UCSD-AML1 (cell line): ENCODE measurements at regions not wholly inside any gene's neighbourhood (a gene's known extent, or its start where the extent isn't known, plus 50 kb on each side); places are given as distances from the start of the nearest gene placed in this dataset.
"Not testable (repeated sequence)": the region's sequence is repeated elsewhere in the genome, so short reads cannot be mapped to it uniquely, and the experiment has no call there.

Source experiments
- DNase-seq: peaks from one replicate; lab custom pipeline; 2025; ENCODE audit not compliant: unreplicated experiment; lab: John Stamatoyannopoulos, UW

GRCh38 chr5:114957384-114957783 lies 212.3 kb downstream of the TRIM36 start:
- DNase-seq: no peak

DNA sequence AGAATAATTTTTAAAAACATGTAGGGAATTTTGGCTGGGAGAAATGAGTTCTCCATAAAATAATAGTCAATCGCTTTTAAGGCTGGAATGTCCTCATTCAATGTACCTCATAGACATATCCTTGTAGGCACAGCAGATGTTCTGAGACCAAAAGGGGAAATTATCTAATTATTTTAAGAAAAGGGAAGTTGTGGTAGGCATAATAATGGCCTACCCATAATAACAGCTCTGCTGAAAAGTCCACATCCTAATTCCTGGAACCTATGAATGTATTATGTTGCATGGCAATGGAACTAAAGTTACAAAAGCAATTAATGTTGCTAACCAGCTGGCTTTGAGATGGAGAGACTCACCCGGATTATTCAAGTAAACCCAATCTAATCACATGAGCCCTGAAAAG lies 216.1 kb downstream of the TRIM36 start:
- no peak for DNase-seq

- DNase-seq: no peak
Measured at GRCh38 chr5:114952876-114953275, 216.8 kb downstream of the TRIM36 start.

GRCh38 chr5:114949756-114950155 lies 220.0 kb downstream of the TRIM36 start:
- DNase-seq: no peak

DNA sequence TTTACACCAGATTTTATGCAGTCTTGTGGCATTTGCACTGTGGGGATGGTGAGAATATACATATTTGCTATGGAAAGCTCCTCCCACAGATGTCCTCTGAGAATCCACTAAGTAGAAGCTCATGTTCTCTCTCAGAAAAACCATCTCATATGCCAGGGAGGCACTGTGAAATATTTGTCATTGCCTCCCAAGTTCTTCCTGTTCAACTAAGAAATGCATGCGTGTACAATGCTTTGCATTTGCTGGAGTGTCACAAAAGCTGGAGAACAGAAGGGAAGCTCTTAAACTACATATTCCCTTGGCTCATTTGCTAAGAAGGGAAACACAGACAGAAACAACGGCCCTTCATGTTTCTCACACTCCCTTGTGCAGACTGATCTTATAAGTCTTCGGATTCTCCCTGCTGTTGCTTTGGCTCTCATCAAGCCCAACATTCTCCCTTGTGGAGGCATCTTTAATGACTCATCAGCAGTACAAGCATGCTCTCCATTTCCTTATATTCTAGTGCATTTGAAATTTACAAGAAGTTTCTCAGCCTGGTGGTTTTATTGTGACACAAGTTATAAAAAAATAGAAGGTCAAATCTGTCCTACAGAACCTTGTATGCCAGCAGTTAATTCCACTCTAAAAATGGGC lies 220.6 kb downstream of the TRIM36 start:
- no peak for DNase-seq

- no peak for DNase-seq
Measured at GRCh38 chr5:114948363-114948762, 221.3 kb downstream of the TRIM36 start.

DNA sequence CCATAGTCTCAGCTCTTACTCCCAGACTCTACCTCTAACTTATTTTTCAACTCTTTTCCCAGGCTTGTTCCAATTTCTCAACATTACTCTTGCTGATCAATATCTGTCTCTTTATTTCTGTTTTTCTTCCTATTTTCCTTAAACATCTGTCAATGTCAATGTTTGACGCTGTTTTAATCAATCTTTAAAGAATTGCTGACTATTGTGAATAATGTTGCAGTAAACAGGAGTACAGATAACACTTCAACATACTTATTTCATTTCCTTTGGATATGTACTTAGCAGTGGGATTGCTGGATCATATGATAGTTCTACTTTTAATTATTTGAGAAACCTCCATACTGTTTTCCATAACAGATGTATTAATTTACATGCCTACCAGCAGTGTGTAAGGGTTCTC lies 229.0 kb downstream of the TRIM36 start:
- DNase-seq: no peak

- DNase-seq: no peak
Measured at GRCh38 chr5:114935490-114935889, 234.2 kb downstream of the TRIM36 start.

GRCh38 chr5:114928644-114929462 lies 240.9 kb downstream of the TRIM36 start:
- no peak for DNase-seq

- DNase-seq: no peak
Measured at GRCh38 chr5:114924769-114925168, 244.9 kb downstream of the TRIM36 start.

GRCh38 chr5:114912189-114912920 lies 257.4 kb downstream of the TRIM36 start:
- no peak for DNase-seq

DNA sequence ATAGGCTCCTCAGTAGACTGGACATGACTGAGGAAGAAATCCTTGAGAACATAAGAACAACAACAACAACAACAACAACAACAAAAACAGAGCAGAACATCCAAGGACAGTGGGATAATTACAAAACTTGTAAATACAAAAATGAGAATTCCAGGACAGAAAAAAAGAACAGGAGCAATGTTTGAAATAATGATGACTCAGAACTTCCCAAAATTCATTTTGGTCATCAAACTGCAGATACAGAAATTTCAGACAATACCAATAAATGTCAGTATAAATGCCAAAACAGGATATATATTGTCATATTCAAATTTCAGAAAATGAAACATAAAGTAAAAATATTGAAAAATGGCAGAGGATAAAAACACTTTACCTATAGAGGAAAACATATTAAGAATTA lies 259.0 kb downstream of the TRIM36 start:
- no peak for DNase-seq

DNA sequence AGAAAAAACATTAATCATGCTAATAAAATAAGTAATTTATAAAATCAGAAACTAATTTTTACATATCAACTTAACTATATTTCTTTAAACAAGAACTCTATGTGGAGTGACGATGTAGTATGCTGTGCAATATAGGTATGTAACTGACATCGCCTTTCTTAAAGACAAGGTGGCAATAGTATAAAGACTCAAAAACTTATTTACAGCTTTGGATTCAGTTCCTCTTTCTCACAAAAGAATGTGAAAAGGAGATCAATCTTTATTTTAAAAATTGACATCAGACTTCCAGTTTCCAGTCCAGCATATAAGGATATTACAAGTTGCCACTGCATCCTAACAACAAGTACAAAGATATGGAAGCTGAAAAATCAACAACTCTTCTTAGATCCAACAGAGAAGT lies 260.3 kb downstream of the TRIM36 start:
- no peak for DNase-seq

GRCh38 chr5:114903767-114904166 lies 265.9 kb downstream of the TRIM36 start:
- DNase-seq: no peak

GRCh38 chr5:114898602-114899001 lies 271.1 kb downstream of the TRIM36 start:
- DNase-seq: no peak

GRCh38 chr5:114883675-114884074 lies 286.0 kb downstream of the TRIM36 start:
- DNase-seq: no peak

GRCh38 chr5:114859438-114859735 lies 310.3 kb downstream of the TRIM36 start:
- DNase-seq: no peak

- DNase-seq: no peak
Measured at GRCh38 chr5:114858665-114859437, 310.9 kb downstream of the TRIM36 start.

DNA sequence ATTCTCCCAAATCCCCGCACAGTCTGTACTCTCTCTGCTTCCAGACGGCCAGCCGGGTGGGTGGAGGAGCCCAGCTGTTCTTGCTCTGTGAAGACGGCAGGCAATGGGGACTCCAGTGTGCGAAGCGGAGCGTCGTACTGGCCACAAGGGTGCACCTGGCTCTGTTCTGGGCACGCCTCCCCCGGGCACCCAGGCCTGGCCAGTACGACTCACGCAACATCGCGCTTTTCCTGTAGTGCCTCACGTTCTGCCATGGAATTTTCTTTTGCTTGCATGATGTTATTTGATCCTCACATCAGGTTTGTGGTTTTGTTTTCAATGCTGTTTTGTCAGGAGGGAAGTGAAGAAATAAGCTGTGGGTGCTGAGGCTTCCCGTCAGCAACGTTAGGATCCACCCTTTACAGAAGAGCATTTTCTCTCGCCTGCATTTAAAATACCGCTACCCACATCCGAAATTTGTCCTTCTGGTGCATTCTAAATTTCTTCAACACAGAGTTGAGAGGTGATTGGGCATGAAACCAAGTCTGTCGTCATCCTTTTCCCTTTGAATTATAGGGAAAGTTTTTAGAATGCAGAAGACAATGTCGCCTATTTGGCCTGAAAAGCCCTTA lies 311.7 kb downstream of the TRIM36 start:
- DNase-seq: peak; percentile 61

DNA sequence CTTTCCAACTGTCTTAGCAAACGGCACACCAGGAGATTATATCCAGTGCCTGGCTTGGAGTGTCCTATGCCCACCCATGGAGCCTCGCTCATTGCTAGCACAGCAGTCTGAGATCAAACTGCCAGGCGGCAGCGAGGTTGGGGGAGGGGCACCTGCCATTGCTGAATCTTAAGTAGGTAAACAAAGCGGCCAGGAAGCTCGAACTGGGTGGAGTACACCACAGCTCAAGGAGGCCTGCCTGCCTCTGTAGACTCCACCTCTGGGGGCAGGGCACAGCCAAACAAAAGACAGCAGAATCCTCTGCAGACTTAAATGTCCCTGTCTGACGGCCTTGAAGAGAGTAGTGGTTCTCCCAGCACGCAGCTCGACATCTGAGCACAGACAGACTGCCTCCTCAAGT lies 325.0 kb downstream of the TRIM36 start:
- not testable (repeated sequence) for DNase-seq

DNA sequence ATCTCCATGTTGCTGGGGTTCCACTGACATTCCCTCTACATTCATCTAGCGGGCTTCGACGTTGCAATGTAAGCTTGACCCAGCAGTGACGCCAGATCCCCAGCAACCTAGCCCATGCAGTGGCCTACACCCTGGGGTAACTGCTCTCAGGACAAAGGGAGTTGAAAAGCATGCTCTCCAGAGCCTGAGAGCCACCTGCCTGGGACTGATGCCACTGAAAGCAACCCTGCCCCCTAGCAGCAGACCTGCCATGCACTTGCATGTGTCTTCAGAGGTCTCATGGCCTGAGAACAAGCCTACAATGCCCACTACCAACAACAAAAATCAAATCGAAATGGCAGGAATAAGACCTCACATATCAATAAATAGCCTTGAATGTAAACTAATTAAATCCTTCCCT lies 330.3 kb downstream of the TRIM36 start:
- DNase-seq: no peak
